MCF 10A (cell line): ENCODE measurements at regions not wholly inside any gene's neighbourhood (a gene's known extent, or its start where the extent isn't known, plus 50 kb on each side); places are given as distances from the start of the nearest gene placed in this dataset.
A peak's percentile ranks its signal among the peaks of the same experiment; 100 is the strongest.

Source experiments
- BruUV-seq: library from RNA; stranded (reverse); fragments of 400-500 nt; replicated peaks from 2 replicates; lab custom pipeline; 2021; lab: Mats Ljungman, UMichigan
- CTCF ChIA-PET: fragments of 300-600 bp; sonication (Branson Sonifier 250); formaldehyde crosslinking; extraction: SDS; loops from one replicate; lab custom pipeline; 2021; ENCODE audit warnings: antibody characterized with exemption, inconsistent platforms; lab: Yijun Ruan, JAX
- POLR2A ChIA-PET: fragments of 300-600, 350-650 bp; sonication (Branson Sonifier 250); formaldehyde crosslinking; extraction: SDS; loops from one replicate; lab custom pipeline; 2020; ENCODE audit warnings: antibody characterized with exemption, inconsistent platforms; lab: Yijun Ruan, JAX
- DNase-seq: peaks from one replicate; pipeline ENCODE4 v3.0.0-alpha.2; 2018; ENCODE audit not compliant: unreplicated experiment
- H3K27ac Mint-ChIP-seq: one replicate; pipeline ENCODE4 v1.8.0; 2022; ENCODE audit warnings: mild to moderate bottlenecking, low read depth, mixed read lengths; ENCODE audit not compliant: unreplicated experiment
- H3K27me3 Mint-ChIP-seq: one replicate; pipeline ENCODE4 v1.8.0; 2022; ENCODE audit warnings: mixed read lengths; ENCODE audit not compliant: insufficient read depth, unreplicated experiment
- H3K36me3 Mint-ChIP-seq: one replicate; pipeline ENCODE4 v1.8.0; 2022; ENCODE audit warnings: mild to moderate bottlenecking, moderate library complexity, mixed read lengths; ENCODE audit not compliant: insufficient read depth, unreplicated experiment
- H3K4me1 Mint-ChIP-seq: one replicate; pipeline ENCODE4 v1.8.0; 2022; ENCODE audit warnings: mixed read lengths; ENCODE audit not compliant: insufficient read depth, unreplicated experiment
- H3K4me3 Mint-ChIP-seq: one replicate; pipeline ENCODE4 v1.8.0; 2022; ENCODE audit warnings: mild to moderate bottlenecking, moderate library complexity, mixed read lengths; ENCODE audit not compliant: unreplicated experiment
- H3K9me3 Mint-ChIP-seq: one replicate; pipeline ENCODE4 v1.8.0; 2022; ENCODE audit warnings: mixed read lengths; ENCODE audit not compliant: unreplicated experiment
- intact Hi-C: fragments of 100-400 bp; cut with micrococcal nuclease; formaldehyde crosslinking; loops from 2 replicates; pipeline ENCODE4 v1.14.1; 2022
- TF ChIP-seq, protein P1 (sequence below): fragments of 200-600 bp; IDR thresholded peaks from one replicate; pipeline ENCODE4 v1.8.0; 2022; ENCODE audit warnings: antibody characterized with exemption, mild to moderate bottlenecking; ENCODE audit not compliant: unreplicated experiment

GRCh38 chr20:50436696-50437095, 73.5 kb upstream of the PTPN1 start:
- TF ChIP-seq, protein P1, sequence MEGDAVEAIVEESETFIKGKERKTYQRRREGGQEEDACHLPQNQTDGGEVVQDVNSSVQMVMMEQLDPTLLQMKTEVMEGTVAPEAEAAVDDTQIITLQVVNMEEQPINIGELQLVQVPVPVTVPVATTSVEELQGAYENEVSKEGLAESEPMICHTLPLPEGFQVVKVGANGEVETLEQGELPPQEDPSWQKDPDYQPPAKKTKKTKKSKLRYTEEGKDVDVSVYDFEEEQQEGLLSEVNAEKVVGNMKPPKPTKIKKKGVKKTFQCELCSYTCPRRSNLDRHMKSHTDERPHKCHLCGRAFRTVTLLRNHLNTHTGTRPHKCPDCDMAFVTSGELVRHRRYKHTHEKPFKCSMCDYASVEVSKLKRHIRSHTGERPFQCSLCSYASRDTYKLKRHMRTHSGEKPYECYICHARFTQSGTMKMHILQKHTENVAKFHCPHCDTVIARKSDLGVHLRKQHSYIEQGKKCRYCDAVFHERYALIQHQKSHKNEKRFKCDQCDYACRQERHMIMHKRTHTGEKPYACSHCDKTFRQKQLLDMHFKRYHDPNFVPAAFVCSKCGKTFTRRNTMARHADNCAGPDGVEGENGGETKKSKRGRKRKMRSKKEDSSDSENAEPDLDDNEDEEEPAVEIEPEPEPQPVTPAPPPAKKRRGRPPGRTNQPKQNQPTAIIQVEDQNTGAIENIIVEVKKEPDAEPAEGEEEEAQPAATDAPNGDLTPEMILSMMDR, result no peak
- ChIA-PET CTCF (interaction anchor here (0.9 to 1.2 kb wide), 3 partner anchors 14 to 24 kb away, joined by 3 to 4 read pairs (median 3); no protein-coding TSS in a partner anchor), POLR2A (interaction anchor here (1.2 kb wide), 1 partner anchor 115 kb away, joined by 4 read pairs; no protein-coding TSS in a partner anchor)
- intact Hi-C loops, result no loop called here
- H3K36me3 Mint-ChIP-seq, result peaks cover 13% of the 10 kb centered on the region
- H3K9me3 Mint-ChIP-seq, result no peaks in the 10 kb centered on the region
- H3K4me1 Mint-ChIP-seq, result peaks cover 50% of the 10 kb centered on the region
- peak overlapping the region; percentile 57 for H3K27ac Mint-ChIP-seq
- no peak for DNase-seq
- no peaks in the 10 kb centered on the region for H3K27me3 Mint-ChIP-seq
- no TSS peak for BruUV-seq
- H3K4me3 Mint-ChIP-seq, result no peak overlapping the region

GRCh38 chr20:50438986-50439407, 71.2 kb upstream of the PTPN1 start:
- CTCF ChIA-PET, result interaction anchor here (0.6 to 1.3 kb wide), 5 partner anchors 14 to 245 kb away, joined by 3 to 6 read pairs (median 3); no protein-coding TSS in a partner anchor
- intact Hi-C loops, result no loop called here
- no TSS peak for BruUV-seq

GRCh38 chr20:50439539-50440453, 70.4 kb upstream of the PTPN1 start:
- Mint-ChIP-seq H3K4me3 (peak overlapping the region; percentile 43), H3K27me3 (no peaks in the 10 kb centered on the region)

More at GRCh38 chr20:50438986-50439407, 71.2 kb upstream of the PTPN1 start:
- no peaks in the 10 kb centered on the region for H3K9me3 Mint-ChIP-seq
- no peaks in the 10 kb centered on the region for H3K27me3 Mint-ChIP-seq
- H3K4me3 Mint-ChIP-seq, result peak overlapping the region; percentile 17
- peak overlapping the region; percentile 93 for H3K27ac Mint-ChIP-seq
- DNase-seq, result peak; percentile 94
- peaks cover 34% of the 10 kb centered on the region for H3K4me1 Mint-ChIP-seq
- peaks cover 13% of the 10 kb centered on the region for H3K36me3 Mint-ChIP-seq
- POLR2A ChIA-PET, result interaction anchor here (0.6 to 2.5 kb wide), 18 partner anchors 28 to 406 kb away, joined by 3 to 8 read pairs (median 4); partner anchors contain the start of gene PEDS1
- TF ChIP-seq, protein P1, result no peak

More at GRCh38 chr20:50439539-50440453, 70.4 kb upstream of the PTPN1 start:
- intact Hi-C loops, result no loop called here
- H3K36me3 Mint-ChIP-seq, result peaks cover 13% of the 10 kb centered on the region
- ChIA-PET CTCF (interaction anchor here (0.5 to 1.3 kb wide), 5 partner anchors 15 to 309 kb away, joined by 3 to 6 read pairs (median 3); no protein-coding TSS in a partner anchor), POLR2A (interaction anchor here (0.5 to 2.5 kb wide), 25 partner anchors 19 to 1121 kb away, joined by 3 to 8 read pairs (median 4); partner anchors contain the start of gene PEDS1)
- TF ChIP-seq, protein P1, result no peak
- peak; percentile 85 for DNase-seq
- TSS peak; percentile 76 for BruUV-seq
- H3K4me1 Mint-ChIP-seq, result peaks cover 27% of the 10 kb centered on the region
- no peaks in the 10 kb centered on the region for H3K9me3 Mint-ChIP-seq
- peak overlapping the region; percentile 93 for H3K27ac Mint-ChIP-seq
